H1 (cell line): ENCODE measurements at regions not wholly inside any gene's neighbourhood (a gene's known extent, or its start where the extent isn't known, plus 50 kb on each side); places are given as distances from the start of the nearest gene placed in this dataset.

ENCODE experiments used
- CTCF ChIA-PET: fragments of 300-600 bp; sonication (Branson Sonifier 250); formaldehyde crosslinking; loops from one replicate; lab custom pipeline; 2021; ENCODE audit not compliant: partially characterized antibody; lab: Charles Lee
- POLR2A ChIA-PET: fragments of 300-600 bp; sonication (Branson Sonifier 250); formaldehyde crosslinking; loops from one replicate; lab custom pipeline; 2021; ENCODE audit warnings: inconsistent platforms; ENCODE audit not compliant: partially characterized antibody; lab: Charles Lee
- DNase-seq, 2 experiments: peaks; one replicate each; pipeline versions ENCODE4 v3.0.0 to v3.0.0-alpha.2; 2010 to 2022; ENCODE audit warnings: low spot score in 2 of 2, low read depth in 1 of 2, mixed read lengths in 1 of 2
- FAIRE-seq: peaks from 2 replicates; lab custom pipeline; 2011; peaks lifted over from hg19 to GRCh38; lab: Jason Lieb, UNC
- H2AFZ ChIP-seq: 2 replicates; pipeline ENCODE4 v1.8.1; 2012; ENCODE audit warnings: low read length, inconsistent platforms
- H2AK5ac ChIP-seq: 2 replicates; pipeline ENCODE4 v1.6.1; 2013; ENCODE audit warnings: low read depth, low read length
- H2BK120ac ChIP-seq: replicated peaks from 2 replicates; pipeline ENCODE3; 2013; ENCODE audit warnings: low read depth, low read length, inconsistent platforms
- H2BK12ac ChIP-seq: 2 replicates; pipeline ENCODE4 v1.6.1; 2013; ENCODE audit warnings: low read depth, low read length
- H2BK15ac ChIP-seq: 2 replicates; pipeline ENCODE4 v1.6.1; 2013; ENCODE audit warnings: low read length
- H2BK20ac ChIP-seq: 2 replicates; pipeline ENCODE4 v1.6.1; 2013; ENCODE audit warnings: low read length
- H2BK5ac ChIP-seq: 2 replicates; pipeline ENCODE4 v1.6.1; 2013; ENCODE audit warnings: low read depth, low read length
- H3K14ac ChIP-seq: 2 replicates; pipeline ENCODE4 v1.6.1; 2013; ENCODE audit warnings: inconsistent platforms; ENCODE audit not compliant: insufficient read length
- H3K18ac ChIP-seq: 2 replicates; pipeline ENCODE4 v1.6.1; 2013; ENCODE audit warnings: low read length; ENCODE audit errors: extremely low read depth
- H3K23ac ChIP-seq: 2 replicates; pipeline ENCODE4 v1.6.1; 2013; ENCODE audit warnings: inconsistent platforms; ENCODE audit not compliant: insufficient read length
- H3K23me2 ChIP-seq: 2 replicates; pipeline ENCODE4 v1.6.1; 2013; ENCODE audit warnings: low read depth, low read length
- H3K27ac ChIP-seq: 2 replicates; pipeline ENCODE4 v1.6.1; 2011; ENCODE audit warnings: low read depth, low read length, inconsistent platforms
- H3K27me3 ChIP-seq, 4 experiments: replicated peaks in 1 of 4; 1 replicate in 1 of 4; 2 replicates in 3 of 4; pipeline versions ENCODE4 v1.6.1 to v1.8.1; 2011 to 2013; ENCODE audit warnings: low read length in 3 of 4, mild to moderate bottlenecking in 3 of 4, inconsistent platforms in 2 of 4, mixed read lengths in 2 of 4, moderate library complexity in 1 of 4; ENCODE audit not compliant: control insufficient read depth in 3 of 4, insufficient read depth in 3 of 4; ENCODE audit errors: extremely low read depth in 1 of 4
- H3K36me3 ChIP-seq, 4 experiments: 2 replicates each; pipeline versions ENCODE4 v1.6.1 to v1.8.1; 2011 to 2013; ENCODE audit warnings: mild to moderate bottlenecking in 4 of 4, low read length in 3 of 4, moderate library complexity in 2 of 4, control low read depth in 1 of 4, inconsistent platforms in 1 of 4; ENCODE audit not compliant: insufficient read depth in 4 of 4, control insufficient read depth in 2 of 4
- H3K4ac ChIP-seq: replicated peaks from 2 replicates; pipeline ENCODE3; 2013; ENCODE audit warnings: low read length, low read depth, mixed read lengths, inconsistent platforms; ENCODE audit not compliant: insufficient read length
- H3K4me1 ChIP-seq, 4 experiments: replicated peaks in 1 of 4; 1 replicate in 1 of 4; 2 replicates in 3 of 4; pipeline versions ENCODE4 v1.6.1 to v1.8.1; 2011 to 2013; ENCODE audit warnings: low read length in 3 of 4, inconsistent platforms in 2 of 4, mixed read lengths in 1 of 4; ENCODE audit not compliant: insufficient read depth in 4 of 4, control insufficient read depth in 3 of 4
- H3K4me2 ChIP-seq, 2 experiments: 2 replicates each; pipeline versions ENCODE4 v1.6.1 to v1.8.1; 2011 to 2013; ENCODE audit warnings: low read depth in 2 of 2, low read length in 2 of 2, control low read depth in 1 of 2, inconsistent platforms in 1 of 2, mild to moderate bottlenecking in 1 of 2; ENCODE audit not compliant: insufficient read depth in 1 of 2
- H3K4me3 ChIP-seq, 4 experiments: fragments of 200-600, 300-600 bp in 1 of 4; sonication (generic), shearing (Covaris generic), sonication (Bioruptor Twin) in 1 of 4; 2 replicates each; pipeline versions ENCODE4 v1.5.1 to v1.8.1; 2011 to 2016; ENCODE audit warnings: low read length in 4 of 4, low read depth in 3 of 4, control low read depth in 2 of 4, inconsistent platforms in 2 of 4, mild to moderate bottlenecking in 2 of 4, mixed read lengths in 1 of 4, moderate library complexity in 1 of 4; ENCODE audit not compliant: insufficient read depth in 2 of 4; ENCODE audit errors: extremely low read depth in 1 of 4
- H3K56ac ChIP-seq: replicated peaks from 2 replicates; pipeline ENCODE3; 2013; ENCODE audit warnings: low read depth, mild to moderate bottlenecking, mixed read lengths, low read length, inconsistent platforms; ENCODE audit not compliant: insufficient read length
- H3K79me1 ChIP-seq: 2 replicates; pipeline ENCODE4 v1.6.1; 2013; ENCODE audit warnings: low read depth, low read length, control low read depth
- H3K79me2 ChIP-seq, 2 experiments: 2 replicates each; pipeline versions ENCODE4 v1.6.1 to v1.8.1; 2012 to 2013; ENCODE audit warnings: low read length in 2 of 2, mild to moderate bottlenecking in 2 of 2, inconsistent platforms in 1 of 2; ENCODE audit not compliant: insufficient read depth in 2 of 2, control insufficient read depth in 1 of 2
- H3K9ac ChIP-seq, 4 experiments: replicated peaks in 1 of 4; 1 replicate in 1 of 4; 2 replicates in 3 of 4; pipeline versions ENCODE4 v1.6.1 to v1.8.1; 2011 to 2013; ENCODE audit warnings: low read depth in 3 of 4, low read length in 3 of 4, control low read depth in 2 of 4, mild to moderate bottlenecking in 2 of 4, moderate library complexity in 2 of 4, inconsistent platforms in 1 of 4; ENCODE audit errors: extremely low read depth in 1 of 4
- H3K9me3 ChIP-seq, 2 experiments: 2 replicates each; pipeline versions ENCODE4 v1.6.1 to v1.8.1; 2012 to 2013; ENCODE audit warnings: mild to moderate bottlenecking in 2 of 2, moderate library complexity in 2 of 2, control low read depth in 1 of 2, inconsistent platforms in 1 of 2, low read depth in 1 of 2, low read length in 1 of 2, mixed read lengths in 1 of 2; ENCODE audit not compliant: insufficient read depth in 2 of 2
- H4K20me1 ChIP-seq, 2 experiments: replicated peaks in 1 of 2; 2 replicates each; pipeline versions ENCODE3 to v1.8.1; 2011 to 2013; ENCODE audit warnings: inconsistent platforms in 2 of 2, low read length in 2 of 2, mild to moderate bottlenecking in 1 of 2; ENCODE audit not compliant: insufficient read depth in 2 of 2, control insufficient read depth in 1 of 2
- H4K5ac ChIP-seq: 2 replicates; pipeline ENCODE4 v1.6.1; 2013; ENCODE audit warnings: low read length, low read depth, mixed read lengths, inconsistent platforms; ENCODE audit not compliant: insufficient read length
- H4K8ac ChIP-seq: 2 replicates; pipeline ENCODE4 v1.8.0; 2013; ENCODE audit warnings: mild to moderate bottlenecking, moderate library complexity, low read length, inconsistent platforms; ENCODE audit not compliant: insufficient read depth; ENCODE audit errors: extremely low read depth
- H4K91ac ChIP-seq: replicated peaks from 2 replicates; pipeline ENCODE3; 2013; ENCODE audit warnings: low read length, mixed read lengths, inconsistent platforms; ENCODE audit not compliant: insufficient read length
- CBX5 ChIP-seq: fragments of 300-800, 300-1000 bp; sonication (generic); IDR thresholded peaks from 2 replicates; pipeline ENCODE4 v1.7.1; 2016; ENCODE audit warnings: antibody characterized with exemption, low read length, low read depth
- GTF2F1 ChIP-seq: IDR thresholded peaks from 2 replicates; pipeline ENCODE4 v1.6.1; 2012; ENCODE audit warnings: low read depth, low read length, improper control_type of control experiment, borderline replicate concordance
- HDAC6 ChIP-seq: IDR thresholded peaks from one replicate; pipeline ENCODE4 v1.7.1; 2012; ENCODE audit warnings: low read depth, mild to moderate bottlenecking, inconsistent platforms, low read length, moderate library complexity
- JUND ChIP-seq: IDR thresholded peaks from 2 replicates; pipeline ENCODE4 v1.6.1; 2011; ENCODE audit warnings: mild to moderate bottlenecking, improper control_type of control experiment, low read length
- KDM4A ChIP-seq: IDR thresholded peaks from one replicate; pipeline ENCODE4 v1.7.1; 2012; ENCODE audit warnings: low read depth, mild to moderate bottlenecking, moderate library complexity, low read length, inconsistent platforms; ENCODE audit not compliant: severe bottlenecking
- MAX ChIP-seq: IDR thresholded peaks from 2 replicates; pipeline ENCODE4 v1.6.1; 2012; ENCODE audit warnings: inconsistent platforms
- SIRT6 ChIP-seq: IDR thresholded peaks from one replicate; pipeline ENCODE4 v1.7.1; 2012; ENCODE audit warnings: low read length, inconsistent platforms
- SUZ12 ChIP-seq: fragments of 200-600 bp; sonication (generic); IDR thresholded peaks from 2 replicates; pipeline ENCODE4 v1.6.1; 2012; ENCODE audit warnings: mild to moderate bottlenecking, inconsistent platforms, low read length, moderate library complexity, mixed read lengths

GRCh38 chr14:52202151-52202550 is 65.3 kb upstream of the PTGDR start:
- Histone ChIP-seq H4K8ac (no peak overlapping the region), H3K27me3 (no peaks in the 10 kb centered on the region), H3K4me2 (no peak overlapping the region), H4K91ac (no peak overlapping the region), H2BK15ac (no peak overlapping the region), H2BK5ac (no peak overlapping the region), H3K4me3 (no peak overlapping the region), H3K23me2 (no peaks in the 10 kb centered on the region), H3K9me3 (peaks cover 0 to 2% of the 10 kb centered on the region in 2 experiments; a peak in 1 of 4 replicates), H3K14ac (no peak overlapping the region), H2BK12ac (no peak overlapping the region), H3K56ac (no peak overlapping the region), H3K4me1 (no peaks in the 10 kb centered on the region), H4K5ac (no peak overlapping the region), H4K20me1 (no peaks in the 10 kb centered on the region), H2AFZ (no peak overlapping the region), H2AK5ac (no peak overlapping the region), H3K36me3 (no peaks in the 10 kb centered on the region), H2BK120ac (no peak overlapping the region), H3K27ac (no peak overlapping the region), H3K18ac (no peak overlapping the region), H3K79me2 (no peaks in the 10 kb centered on the region), H2BK20ac (no peak overlapping the region), H3K23ac (no peak overlapping the region), H3K79me1 (no peaks in the 10 kb centered on the region), H3K9ac (no peak overlapping the region), H3K4ac (no peak overlapping the region)
- FAIRE-seq = no peak
- no peak for DNase-seq
- POLR2A ChIA-PET = no interaction called here
- CTCF ChIA-PET = interaction anchor here (1.6 kb wide), 1 partner anchor 14 kb away, joined by 4 read pairs; no protein-coding TSS in a partner anchor
- TF ChIP-seq HDAC6 (no peak), CBX5 (no peak), SIRT6 (no peak), JUND (no peak), MAX (no peak), KDM4A (no peak), SUZ12 (no peak), GTF2F1 (no peak)
